H1 (cell line): ENCODE measurements at regions not wholly inside any gene's neighbourhood (a gene's known extent, or its start where the extent isn't known, plus 50 kb on each side); places are given as distances from the start of the nearest gene placed in this dataset.

Experiments used
- ASH2L ChIP-seq: fragments of 200-600, 300-600 bp; sonication (generic); IDR thresholded peaks from one replicate; pipeline ENCODE4 v1.7.1; 2017; ENCODE audit warnings: low read length
- CREB1 ChIP-seq: IDR thresholded peaks from 2 replicates; pipeline ENCODE4 v1.6.1; 2012; ENCODE audit warnings: inconsistent platforms
- EP300 ChIP-seq, 2 experiments: IDR thresholded peaks; 1 replicate in 1 of 2; 2 replicates in 1 of 2; pipeline ENCODE4 v1.6.1; 2011 to 2012; ENCODE audit warnings: low read depth in 2 of 2, low read length in 2 of 2, mild to moderate bottlenecking in 2 of 2, borderline replicate concordance in 1 of 2, inconsistent platforms in 1 of 2, moderate library complexity in 1 of 2
- HDAC2 ChIP-seq, 2 experiments: fragments of 300-600 bp in 1 of 2; sonication (generic) in 1 of 2; IDR thresholded peaks; 2 replicates each; pipeline ENCODE4 v1.6.1; 2011 to 2012; ENCODE audit warnings: low read depth in 2 of 2, low read length in 2 of 2, mild to moderate bottlenecking in 2 of 2, moderate library complexity in 2 of 2, borderline replicate concordance in 1 of 2, inconsistent platforms in 1 of 2
- JUN ChIP-seq: IDR thresholded peaks from 2 replicates; pipeline ENCODE4 v1.6.1; 2011; ENCODE audit warnings: low read depth, mild to moderate bottlenecking, improper control_type of control experiment, low read length
- KDM5A ChIP-seq: fragments of 200-600 bp; IDR thresholded peaks from 2 replicates; pipeline ENCODE4 v1.7.1; 2012; ENCODE audit warnings: mild to moderate bottlenecking, low read length, inconsistent platforms, mixed read lengths
- NRF1 ChIP-seq: IDR thresholded peaks from 2 replicates; pipeline ENCODE4 v1.6.1; 2011; ENCODE audit warnings: mild to moderate bottlenecking, low read depth, low read length, improper control_type of control experiment
- POLR2A ChIP-seq, 2 experiments: IDR thresholded peaks; 1 replicate in 1 of 2; 2 replicates in 1 of 2; pipeline ENCODE4 v1.6.1; 2011; ENCODE audit warnings: low read depth in 2 of 2, low read length in 2 of 2, mild to moderate bottlenecking in 2 of 2; ENCODE audit errors: control extremely low read depth in 1 of 2
- POLR2AphosphoS5 ChIP-seq: IDR thresholded peaks from 2 replicates; pipeline ENCODE4 v1.6.1; 2011; ENCODE audit warnings: low read depth, low read length
- TBP ChIP-seq: IDR thresholded peaks from 2 replicates; pipeline ENCODE4 v1.6.1; 2011; ENCODE audit warnings: low read depth, low read length, improper control_type of control experiment
- TF ChIP-seq, protein P1 (sequence below), 3 experiments: IDR thresholded peaks; 1 replicate in 2 of 3; 2 replicates in 1 of 3; pipeline versions ENCODE4 v1.5.1 to v1.6.1; 2011; ENCODE audit warnings: low read length in 3 of 3, mild to moderate bottlenecking in 3 of 3, inconsistent platforms in 2 of 3, low read depth in 1 of 3, moderate library complexity in 1 of 3; ENCODE audit not compliant: insufficient read depth in 1 of 3; ENCODE audit errors: control extremely low read depth in 1 of 3
- TF ChIP-seq, protein P2 (sequence below): IDR thresholded peaks from 2 replicates; pipeline ENCODE4 v1.6.1; 2011; ENCODE audit warnings: low read length, improper control_type of control experiment

DNA sequence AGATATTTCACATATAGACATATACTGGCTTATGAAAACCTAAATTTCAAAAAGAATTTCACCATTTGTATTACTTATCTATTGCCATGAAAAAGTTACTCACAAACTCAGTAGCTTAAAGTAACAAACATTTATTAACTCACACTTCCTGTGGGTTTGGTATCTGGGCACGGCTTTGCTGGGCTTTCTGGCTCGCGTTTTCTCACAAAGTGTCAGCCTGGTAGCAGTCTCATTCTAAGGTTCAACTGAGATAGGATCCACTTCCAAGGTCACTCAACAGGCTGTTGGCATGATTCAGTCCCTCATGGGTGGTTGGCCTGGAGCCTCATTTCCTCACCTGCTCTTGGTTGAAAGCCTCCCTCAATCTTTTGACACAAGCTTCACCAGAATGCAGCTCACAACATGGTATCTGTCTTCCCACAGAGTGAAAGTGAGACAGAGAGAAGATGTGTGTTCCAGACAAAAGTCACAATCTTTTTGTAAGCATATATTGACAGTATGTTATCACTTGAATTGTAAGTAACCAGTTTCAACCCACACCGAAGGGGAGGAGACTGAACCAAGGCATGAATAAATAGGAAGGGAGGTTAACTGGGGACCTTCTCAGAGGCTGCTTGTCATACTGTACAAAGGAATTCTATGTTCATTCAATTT, 1065.8 kb upstream of the SPRY2 start:
- TF ChIP-seq KDM5A = no peak
- TF ChIP-seq, protein P1, sequence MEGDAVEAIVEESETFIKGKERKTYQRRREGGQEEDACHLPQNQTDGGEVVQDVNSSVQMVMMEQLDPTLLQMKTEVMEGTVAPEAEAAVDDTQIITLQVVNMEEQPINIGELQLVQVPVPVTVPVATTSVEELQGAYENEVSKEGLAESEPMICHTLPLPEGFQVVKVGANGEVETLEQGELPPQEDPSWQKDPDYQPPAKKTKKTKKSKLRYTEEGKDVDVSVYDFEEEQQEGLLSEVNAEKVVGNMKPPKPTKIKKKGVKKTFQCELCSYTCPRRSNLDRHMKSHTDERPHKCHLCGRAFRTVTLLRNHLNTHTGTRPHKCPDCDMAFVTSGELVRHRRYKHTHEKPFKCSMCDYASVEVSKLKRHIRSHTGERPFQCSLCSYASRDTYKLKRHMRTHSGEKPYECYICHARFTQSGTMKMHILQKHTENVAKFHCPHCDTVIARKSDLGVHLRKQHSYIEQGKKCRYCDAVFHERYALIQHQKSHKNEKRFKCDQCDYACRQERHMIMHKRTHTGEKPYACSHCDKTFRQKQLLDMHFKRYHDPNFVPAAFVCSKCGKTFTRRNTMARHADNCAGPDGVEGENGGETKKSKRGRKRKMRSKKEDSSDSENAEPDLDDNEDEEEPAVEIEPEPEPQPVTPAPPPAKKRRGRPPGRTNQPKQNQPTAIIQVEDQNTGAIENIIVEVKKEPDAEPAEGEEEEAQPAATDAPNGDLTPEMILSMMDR (IDR thresholded peaks at IDR 0.05; ENCODE audit: control extremely low read depth in 1 of 3, insufficient read depth in 1 of 3, low read depth in 1 of 3, low read length in 3 of 3) = no peak
- no peak for TF ChIP-seq POLR2A (IDR thresholded peaks at IDR 0.05; ENCODE audit: control extremely low read depth in 1 of 2, low read depth in 2 of 2, low read length in 2 of 2)
- no peak for TF ChIP-seq ASH2L
- no peak for TF ChIP-seq TBP
- TF ChIP-seq EP300 (IDR thresholded peaks at IDR 0.05; ENCODE audit: borderline replicate concordance in 1 of 2, low read depth in 2 of 2, low read length in 2 of 2) = no peak
- TF ChIP-seq NRF1 = no peak
- no peak for TF ChIP-seq POLR2AphosphoS5
- TF ChIP-seq HDAC2 (IDR thresholded peaks at IDR 0.05; ENCODE audit: borderline replicate concordance in 1 of 2, low read depth in 2 of 2, low read length in 2 of 2) = no peak
- TF ChIP-seq CREB1 = no peak
- TF ChIP-seq, protein P2, sequence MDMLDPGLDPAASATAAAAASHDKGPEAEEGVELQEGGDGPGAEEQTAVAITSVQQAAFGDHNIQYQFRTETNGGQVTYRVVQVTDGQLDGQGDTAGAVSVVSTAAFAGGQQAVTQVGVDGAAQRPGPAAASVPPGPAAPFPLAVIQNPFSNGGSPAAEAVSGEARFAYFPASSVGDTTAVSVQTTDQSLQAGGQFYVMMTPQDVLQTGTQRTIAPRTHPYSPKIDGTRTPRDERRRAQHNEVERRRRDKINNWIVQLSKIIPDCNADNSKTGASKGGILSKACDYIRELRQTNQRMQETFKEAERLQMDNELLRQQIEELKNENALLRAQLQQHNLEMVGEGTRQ = no peak
- TF ChIP-seq JUN = no peak
